HG03521 (cell line): ENCODE measurements at regions not wholly inside any gene's neighbourhood (a gene's known extent, or its start where the extent isn't known, plus 50 kb on each side); places are given as distances from the start of the nearest gene placed in this dataset.

Experiments
- ATAC-seq: cut with Tn5 transposase; IDR thresholded peaks from one replicate; pipeline ENCODE4 v1.9.1; 2021; ENCODE audit warnings: mild to moderate bottlenecking, moderate library complexity; ENCODE audit not compliant: unreplicated experiment

GRCh38 chr16:85479972-85480726, 133.0 kb upstream of the GSE1 start:
- ATAC-seq, result no peak

DNA sequence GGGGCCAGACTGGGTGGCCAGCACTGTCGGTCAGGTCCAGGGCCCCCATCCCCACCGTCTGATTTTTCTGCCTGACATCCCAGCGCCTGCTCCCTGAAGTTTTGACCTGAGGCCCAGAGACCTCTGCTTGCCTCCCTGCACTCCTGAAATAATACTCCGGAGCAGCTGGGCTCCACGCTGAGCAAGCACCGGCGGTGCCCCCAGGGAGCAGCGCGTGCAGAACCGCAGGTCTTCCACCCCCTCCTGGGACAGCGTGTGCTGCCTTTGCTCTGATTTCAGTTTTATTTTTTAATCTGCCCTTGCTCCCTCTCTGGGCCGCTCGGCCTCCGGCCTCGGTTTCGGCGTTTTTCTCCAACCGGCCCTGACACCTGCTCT, 132.4 kb upstream of the GSE1 start:
- ATAC-seq, result no peak

DNA sequence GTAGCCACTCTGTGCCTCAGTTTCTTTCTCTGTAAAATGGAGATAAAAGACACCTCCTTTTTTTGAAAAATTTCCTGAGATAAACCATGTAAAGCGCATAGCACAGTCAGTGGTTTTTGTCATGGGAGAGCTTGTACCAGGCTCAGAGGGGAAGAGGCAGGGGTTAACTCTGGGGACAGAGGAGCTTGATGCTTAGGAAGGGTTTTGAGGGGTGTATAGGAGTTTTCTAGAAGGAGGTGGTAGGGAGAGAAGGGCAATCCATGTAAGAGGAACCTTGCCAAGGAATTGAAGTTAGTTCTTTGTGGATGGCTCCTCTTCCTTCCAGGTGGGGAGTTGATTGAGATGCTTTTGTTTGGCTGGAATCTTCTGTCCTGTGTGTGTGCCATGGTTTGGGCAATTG, 131.9 kb upstream of the GSE1 start:
- ATAC-seq, result no peak

GRCh38 chr16:85481738-85482137, 131.4 kb upstream of the GSE1 start:
- no peak for ATAC-seq

DNA sequence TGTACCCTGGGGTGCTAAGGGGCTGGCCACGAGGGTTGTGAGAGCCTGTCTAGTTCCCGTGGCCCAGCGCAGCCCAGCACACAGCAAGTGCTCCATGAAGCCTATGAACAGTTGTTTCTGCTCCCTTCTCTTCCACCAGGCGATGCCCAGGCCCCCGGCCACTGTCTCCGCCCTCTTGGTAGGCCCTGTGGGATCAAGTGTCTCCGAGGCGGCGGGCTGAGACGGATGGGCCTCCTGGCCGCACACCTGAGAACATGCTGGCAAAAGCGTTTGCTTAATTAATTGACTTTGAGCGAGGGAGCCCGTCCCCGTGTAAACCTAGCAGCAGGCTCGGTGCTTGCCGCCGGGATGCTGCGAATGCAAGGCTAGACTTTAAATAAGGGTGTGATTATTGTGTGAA, 129.7 kb upstream of the GSE1 start:
- ATAC-seq, result no peak

GRCh38 chr16:85484347-85485300, 128.5 kb upstream of the GSE1 start:
- ATAC-seq, result no peak

DNA sequence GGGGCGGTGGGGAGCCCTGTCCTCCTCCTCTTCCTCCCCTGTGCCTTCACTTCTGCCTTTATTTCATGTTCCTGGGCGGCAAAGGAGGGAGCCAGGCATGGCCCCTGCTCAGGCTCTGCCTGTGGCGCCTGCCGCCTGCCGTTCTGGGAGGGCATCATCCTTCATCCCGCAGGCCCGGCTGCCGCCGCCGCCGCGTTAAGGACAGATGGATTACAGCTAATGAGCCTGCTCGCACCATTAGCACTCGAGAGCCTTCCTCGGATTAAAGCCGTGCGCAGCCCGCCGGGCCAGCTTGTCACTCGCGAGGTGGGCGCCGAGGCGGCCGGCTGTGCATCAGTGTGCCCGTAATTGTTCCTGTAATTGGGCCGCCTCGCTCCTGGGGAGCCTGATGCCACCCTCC, 127.7 kb upstream of the GSE1 start:
- ATAC-seq, result no peak

- no peak for ATAC-seq
Observed at GRCh38 chr16:85486256-85486915, 126.7 kb upstream of the GSE1 start.

- no peak for ATAC-seq
Observed at GRCh38 chr16:85488414-85488813, 124.7 kb upstream of the GSE1 start.

DNA sequence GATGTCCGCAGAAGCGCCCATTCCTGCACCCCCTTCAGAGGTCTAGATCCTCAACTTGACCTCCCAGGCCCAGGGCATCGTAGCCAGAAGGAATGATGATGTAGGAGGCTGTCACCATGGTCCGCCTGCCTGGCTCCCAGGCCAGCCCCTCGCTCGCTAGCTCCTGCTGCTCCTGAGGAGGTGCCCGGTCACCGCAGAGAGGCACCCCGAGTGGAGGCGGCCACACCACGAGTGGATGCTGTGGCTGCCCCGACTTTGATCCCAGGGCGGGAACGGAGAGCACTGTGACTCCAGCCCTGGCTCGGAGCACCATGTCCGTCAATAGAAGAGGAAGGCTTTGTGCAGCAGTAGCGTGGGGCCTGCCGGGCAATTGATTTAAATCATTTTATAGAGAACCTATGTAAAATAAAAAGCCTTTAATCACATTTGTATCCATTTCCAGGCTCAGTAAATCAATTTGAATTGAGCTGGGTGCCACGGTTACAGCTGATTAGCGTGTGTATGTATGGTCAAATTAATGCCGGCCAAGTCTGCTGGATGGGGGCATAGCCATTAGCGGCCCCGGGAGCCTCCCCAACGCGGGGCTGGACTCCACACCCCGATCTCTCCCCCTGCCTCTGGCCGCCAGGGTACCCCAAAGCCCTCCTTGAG, 122.6 kb upstream of the GSE1 start:
- no peak for ATAC-seq

GRCh38 chr16:85491058-85491771, 121.9 kb upstream of the GSE1 start:
- ATAC-seq, result no peak

- no peak for ATAC-seq
Observed at GRCh38 chr16:85491798-85492294, 121.3 kb upstream of the GSE1 start.

GRCh38 chr16:85492295-85492864, 120.7 kb upstream of the GSE1 start:
- ATAC-seq, result no peak

DNA sequence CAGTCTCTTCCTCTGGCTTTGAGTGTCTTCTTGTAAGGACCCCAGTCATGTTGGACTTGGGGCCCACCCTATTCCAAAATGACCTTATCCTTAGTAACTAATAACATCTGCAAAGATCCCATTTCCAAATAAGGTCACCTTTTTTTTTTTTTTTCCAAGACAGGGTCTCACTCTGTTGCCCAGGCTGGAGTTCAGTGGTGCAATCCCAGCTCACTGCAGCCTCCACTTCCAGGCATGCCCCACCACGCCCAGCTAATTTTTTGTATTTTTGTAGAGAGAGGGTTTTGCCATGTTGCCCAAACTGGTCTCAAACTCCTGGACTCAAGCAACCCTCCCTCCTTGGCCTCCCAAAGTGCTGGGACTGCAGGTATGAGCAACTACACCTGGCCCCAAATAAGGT, 118.8 kb upstream of the GSE1 start:
- no peak for ATAC-seq

GRCh38 chr16:85495259-85495658, 117.9 kb upstream of the GSE1 start:
- no peak for ATAC-seq

DNA sequence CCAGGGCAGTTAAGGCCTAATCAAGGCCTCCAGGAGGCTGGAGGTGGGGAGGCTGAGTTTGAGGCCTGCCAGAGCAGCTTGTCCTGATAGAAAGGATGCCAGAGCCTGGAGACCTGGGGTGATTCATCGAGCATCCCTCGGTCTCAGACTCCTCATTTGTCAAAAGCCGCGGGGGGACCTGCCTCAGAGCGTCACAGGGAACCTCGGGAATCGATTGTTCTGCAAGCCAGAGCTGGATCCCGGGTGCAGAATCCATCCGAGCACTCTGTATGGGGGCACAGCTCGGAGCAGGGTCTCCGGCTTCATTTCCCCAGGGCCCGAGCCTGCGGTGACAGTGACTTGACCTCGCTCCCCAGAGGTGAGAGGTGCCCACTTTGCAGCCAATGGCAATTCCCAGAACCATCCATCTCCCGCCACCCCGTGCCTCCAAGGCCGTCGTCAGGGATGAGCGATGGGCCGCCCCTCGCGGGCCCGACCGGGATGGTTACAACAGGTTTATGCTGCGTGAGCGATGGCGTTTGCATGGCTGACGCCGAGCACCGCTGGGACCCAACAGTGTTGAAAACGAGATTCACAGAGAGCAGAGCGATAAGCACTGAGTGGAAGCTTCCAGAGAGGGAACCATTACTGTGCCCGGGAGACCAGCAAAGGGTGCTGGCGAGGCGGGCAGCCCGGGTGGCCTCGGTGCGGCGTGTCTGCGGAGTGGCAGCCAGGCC, 117.1 kb upstream of the GSE1 start:
- ATAC-seq, result no peak

GRCh38 chr16:85497622-85498314, 115.4 kb upstream of the GSE1 start:
- no peak for ATAC-seq

DNA sequence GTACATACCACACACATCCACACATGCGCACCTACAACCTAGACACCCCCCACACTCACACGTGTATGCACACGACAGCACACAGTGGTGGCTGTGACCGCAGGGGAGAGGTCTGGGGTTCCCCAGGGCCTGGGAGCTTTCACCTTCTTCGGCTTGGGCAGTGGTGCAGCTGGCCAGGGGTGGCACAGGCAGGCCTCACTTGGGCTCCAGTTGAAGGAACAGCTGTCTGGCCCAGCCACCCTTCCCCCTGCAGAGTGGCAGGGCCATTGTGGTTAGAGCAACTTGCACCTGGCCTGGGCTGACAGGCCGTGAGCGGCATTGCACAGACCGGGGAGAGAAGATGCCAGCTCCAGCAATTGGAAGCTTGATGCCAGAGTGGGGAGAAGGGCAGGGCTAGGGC, 114.5 kb upstream of the GSE1 start:
- ATAC-seq, result no peak

GRCh38 chr16:85500220-85500619, 112.9 kb upstream of the GSE1 start:
- ATAC-seq, result no peak
